ENCODE measurements at regions not wholly inside any gene's neighbourhood (a gene's known extent, or its start where the extent isn't known, plus 50 kb on each side); places are given as distances from the start of the nearest gene placed in this dataset.
"Not testable (repeated sequence)": the region's sequence is repeated elsewhere in the genome, so short reads cannot be mapped to it uniquely, and the experiment has no call there.

GRCh38 chr13:61880578-61881283 lies 465.1 kb upstream of the PCDH20 start:
- DNase-seq = peak; percentile 62
- in situ Hi-C loops (cut with MboI; ENCODE audit: low pct_unique_long_range_greater_than_20kb, low sequenced_read_pairs) = no loop called here

GRCh38 chr13:61878565-61878964 lies 462.9 kb upstream of the PCDH20 start:
- in situ Hi-C loops (cut with MboI; ENCODE audit: low pct_unique_long_range_greater_than_20kb, low sequenced_read_pairs); DNase-seq: not testable (repeated sequence)

GRCh38 chr13:61874970-61875579 lies 459.4 kb upstream of the PCDH20 start:
- in situ Hi-C loops (cut with MboI; ENCODE audit: low pct_unique_long_range_greater_than_20kb, low sequenced_read_pairs) = no loop called here
- DNase-seq = no peak

GRCh38 chr13:61873717-61874116 lies 458.1 kb upstream of the PCDH20 start:
- no peak for DNase-seq
- in situ Hi-C loops (cut with MboI; ENCODE audit: low pct_unique_long_range_greater_than_20kb, low sequenced_read_pairs) = no loop called here

GRCh38 chr13:61857198-61857597 lies 441.5 kb upstream of the PCDH20 start:
- no peak for DNase-seq
- in situ Hi-C loops (cut with MboI; ENCODE audit: low pct_unique_long_range_greater_than_20kb, low sequenced_read_pairs) = no loop called here

- in situ Hi-C loops (cut with MboI; ENCODE audit: low pct_unique_long_range_greater_than_20kb, low sequenced_read_pairs) = no loop called here
- DNase-seq = no peak
Observed at GRCh38 chr13:61852116-61852619, 436.5 kb upstream of the PCDH20 start.

GRCh38 chr13:61850794-61851193 lies 435.1 kb upstream of the PCDH20 start:
- DNase-seq = no peak
- in situ Hi-C loops (cut with MboI; ENCODE audit: low pct_unique_long_range_greater_than_20kb, low sequenced_read_pairs) = no loop called here

- in situ Hi-C loops (cut with MboI; ENCODE audit: low pct_unique_long_range_greater_than_20kb, low sequenced_read_pairs) = no loop called here
- DNase-seq = no peak
Observed at GRCh38 chr13:61838568-61838967, 422.9 kb upstream of the PCDH20 start.

GRCh38 chr13:61833228-61833627 lies 417.6 kb upstream of the PCDH20 start:
- in situ Hi-C loops (cut with MboI; ENCODE audit: low pct_unique_long_range_greater_than_20kb, low sequenced_read_pairs) = no loop called here
- DNase-seq = no peak

GRCh38 chr13:61831026-61831425 lies 415.4 kb upstream of the PCDH20 start:
- DNase-seq = no peak
- in situ Hi-C loops (cut with MboI; ENCODE audit: low pct_unique_long_range_greater_than_20kb, low sequenced_read_pairs) = no loop called here

GRCh38 chr13:61830475-61830874 lies 414.8 kb upstream of the PCDH20 start:
- no peak for DNase-seq
- in situ Hi-C loops (cut with MboI; ENCODE audit: low pct_unique_long_range_greater_than_20kb, low sequenced_read_pairs) = no loop called here

- no peak for DNase-seq
- in situ Hi-C loops (cut with MboI; ENCODE audit: low pct_unique_long_range_greater_than_20kb, low sequenced_read_pairs) = no loop called here
Observed at GRCh38 chr13:61824168-61824567, 408.5 kb upstream of the PCDH20 start.

GRCh38 chr13:61812286-61812685 lies 396.6 kb upstream of the PCDH20 start:
- in situ Hi-C loops (cut with MboI; ENCODE audit: low pct_unique_long_range_greater_than_20kb, low sequenced_read_pairs) = no loop called here
- no peak for DNase-seq

- in situ Hi-C loops (cut with MboI; ENCODE audit: low pct_unique_long_range_greater_than_20kb, low sequenced_read_pairs) = no loop called here
- no peak for DNase-seq
Observed at GRCh38 chr13:61810065-61810464, 394.4 kb upstream of the PCDH20 start.

GRCh38 chr13:61797397-61797796 lies 381.7 kb upstream of the PCDH20 start:
- in situ Hi-C loops (cut with MboI; ENCODE audit: low pct_unique_long_range_greater_than_20kb, low sequenced_read_pairs) = no loop called here
- no peak for DNase-seq

- in situ Hi-C loops (cut with MboI; ENCODE audit: low pct_unique_long_range_greater_than_20kb, low sequenced_read_pairs) = no loop called here
- no peak for DNase-seq
Observed at GRCh38 chr13:61795580-61795979, 379.9 kb upstream of the PCDH20 start.

- no peak for DNase-seq
- in situ Hi-C loops (cut with MboI; ENCODE audit: low pct_unique_long_range_greater_than_20kb, low sequenced_read_pairs) = no loop called here
Observed at GRCh38 chr13:61779456-61779855, 363.8 kb upstream of the PCDH20 start.

- no peak for DNase-seq
- in situ Hi-C loops (cut with MboI; ENCODE audit: low pct_unique_long_range_greater_than_20kb, low sequenced_read_pairs) = no loop called here
Observed at GRCh38 chr13:61778531-61778930, 362.9 kb upstream of the PCDH20 start.

- DNase-seq = no peak
- in situ Hi-C loops (cut with MboI; ENCODE audit: low pct_unique_long_range_greater_than_20kb, low sequenced_read_pairs) = no loop called here
Observed at GRCh38 chr13:61777899-61778298, 362.2 kb upstream of the PCDH20 start.

GRCh38 chr13:61777271-61777670 lies 361.6 kb upstream of the PCDH20 start:
- in situ Hi-C loops (cut with MboI; ENCODE audit: low pct_unique_long_range_greater_than_20kb, low sequenced_read_pairs) = no loop called here
- no peak for DNase-seq

GRCh38 chr13:61774903-61775302 lies 359.3 kb upstream of the PCDH20 start:
- DNase-seq = no peak
- in situ Hi-C loops (cut with MboI; ENCODE audit: low pct_unique_long_range_greater_than_20kb, low sequenced_read_pairs) = no loop called here

Data from KBM-7 (cell line).